Keratinocyte (primary cell): ENCODE measurements at regions not wholly inside any gene's neighbourhood (a gene's known extent, or its start where the extent isn't known, plus 50 kb on each side); places are given as distances from the start of the nearest gene placed in this dataset.
"Not testable (repeated sequence)": the region's sequence is repeated elsewhere in the genome, so short reads cannot be mapped to it uniquely, and the experiment has no call there.

Source experiments
- DNase-seq: peaks from one replicate; pipeline ENCODE4 v3.0.0-alpha.2; 2011; ENCODE audit warnings: low read depth, missing footprints, low spot score
- FAIRE-seq: peaks from 2 replicates; lab custom pipeline; 2011; peaks lifted over from hg19 to GRCh38; lab: Jason Lieb, UNC
- H2AFZ ChIP-seq: 2 replicates; pipeline ENCODE4 v1.6.0; 2012; ENCODE audit warnings: low read length, control low read depth, inconsistent platforms; ENCODE audit not compliant: control insufficient read depth
- H3K27ac ChIP-seq: 2 replicates; pipeline ENCODE4 v1.5.1; 2011; ENCODE audit warnings: low read length; ENCODE audit not compliant: control insufficient read depth, insufficient read depth
- H3K27me3 ChIP-seq: 3 replicates; pipeline ENCODE4 v1.6.0; 2011; ENCODE audit warnings: low read length; ENCODE audit not compliant: control insufficient read depth, insufficient read depth; ENCODE audit errors: extremely low read depth
- H3K36me3 ChIP-seq, 2 experiments: 2 replicates in 1 of 2; 3 replicates in 1 of 2; pipeline ENCODE4 v1.5.1; 2011; ENCODE audit warnings: low read length in 2 of 2, mild to moderate bottlenecking in 1 of 2; ENCODE audit not compliant: control insufficient read depth in 2 of 2, insufficient read depth in 2 of 2; ENCODE audit errors: extremely low read depth in 1 of 2
- H3K4me1 ChIP-seq: 3 replicates; pipeline ENCODE4 v1.5.1; 2011; ENCODE audit warnings: low read length; ENCODE audit not compliant: control insufficient read depth, insufficient read depth; ENCODE audit errors: extremely low read depth
- H3K4me2 ChIP-seq: 3 replicates; pipeline ENCODE4 v1.6.0; 2011; ENCODE audit warnings: low read depth, low read length; ENCODE audit not compliant: control insufficient read depth, insufficient read depth; ENCODE audit errors: extremely low read depth
- H3K4me3 ChIP-seq, 3 experiments: fragments of 200-600 bp in 1 of 3; sonication (generic) in 1 of 3; 2 replicates in 2 of 3; 3 replicates in 1 of 3; pipeline ENCODE4 v1.5.1; 2011 to 2016; ENCODE audit warnings: low read length in 3 of 3, mild to moderate bottlenecking in 3 of 3, control low read depth in 2 of 3, inconsistent platforms in 1 of 3, low read depth in 1 of 3, mixed read lengths in 1 of 3, mixed run types in 1 of 3, moderate library complexity in 1 of 3; ENCODE audit not compliant: control insufficient read depth in 2 of 3, insufficient read depth in 2 of 3; ENCODE audit errors: extremely low read depth in 1 of 3
- H3K79me2 ChIP-seq: 2 replicates; pipeline ENCODE4 v1.6.0; 2012; ENCODE audit warnings: low read length; ENCODE audit not compliant: control insufficient read depth, insufficient read depth
- H3K9ac ChIP-seq: 3 replicates; pipeline ENCODE4 v1.6.0; 2011; ENCODE audit warnings: low read length; ENCODE audit not compliant: control insufficient read depth, insufficient read depth; ENCODE audit errors: extremely low read depth
- H3K9me1 ChIP-seq: 3 replicates; pipeline ENCODE4 v1.6.0; 2011; ENCODE audit warnings: low read length; ENCODE audit not compliant: control insufficient read depth, insufficient read depth; ENCODE audit errors: extremely low read depth
- H3K9me3 ChIP-seq: 2 replicates; pipeline ENCODE4 v1.5.1; 2012; ENCODE audit warnings: low read depth, low read length; ENCODE audit not compliant: control insufficient read depth
- H4K20me1 ChIP-seq: 3 replicates; pipeline ENCODE4 v1.6.0; 2011; ENCODE audit warnings: low read length; ENCODE audit not compliant: control insufficient read depth, insufficient read depth; ENCODE audit errors: extremely low read depth
- dilution Hi-C: fragments of 300-500 bp; cut with MboI; formaldehyde crosslinking; loops from one replicate; pipeline ENCODE4 v1.7.0; 2020; ENCODE audit warnings: low sequenced_read_pairs; ENCODE audit not compliant: extremely low pct_ligation_motif_present

GRCh38 chr17:16836315-16836915, 135.5 kb downstream of the TNFRSF13B start:
- H3K79me2 ChIP-seq, H3K9me3 ChIP-seq, H3K4me1 ChIP-seq, DNase-seq, dilution Hi-C loops, H2AFZ ChIP-seq, H3K4me3 ChIP-seq, H3K9ac ChIP-seq, H4K20me1 ChIP-seq, FAIRE-seq, H3K36me3 ChIP-seq, H3K4me2 ChIP-seq, H3K27me3 ChIP-seq, H3K27ac ChIP-seq, H3K9me1 ChIP-seq: not testable (repeated sequence)

GRCh38 chr17:16833517-16833916, 138.4 kb downstream of the TNFRSF13B start:
- H4K20me1 ChIP-seq, H3K4me3 ChIP-seq, H3K27me3 ChIP-seq, H3K9me1 ChIP-seq, dilution Hi-C loops, H3K4me1 ChIP-seq, FAIRE-seq, H2AFZ ChIP-seq, H3K9ac ChIP-seq, H3K4me2 ChIP-seq, H3K9me3 ChIP-seq, H3K27ac ChIP-seq, DNase-seq, H3K36me3 ChIP-seq, H3K79me2 ChIP-seq: not testable (repeated sequence)

GRCh38 chr17:16832853-16833252, 139.1 kb downstream of the TNFRSF13B start:
- FAIRE-seq, H3K9me1 ChIP-seq, H2AFZ ChIP-seq, H3K79me2 ChIP-seq, H3K27ac ChIP-seq, H3K9ac ChIP-seq, H3K4me1 ChIP-seq, DNase-seq, H4K20me1 ChIP-seq, H3K4me2 ChIP-seq, H3K9me3 ChIP-seq, H3K27me3 ChIP-seq, H3K36me3 ChIP-seq, H3K4me3 ChIP-seq, dilution Hi-C loops: not testable (repeated sequence)

GRCh38 chr17:16832206-16832605, 139.7 kb downstream of the TNFRSF13B start:
- FAIRE-seq, H3K36me3 ChIP-seq, dilution Hi-C loops, H3K4me2 ChIP-seq, DNase-seq, H3K4me1 ChIP-seq, H3K9me3 ChIP-seq, H3K9me1 ChIP-seq, H3K27me3 ChIP-seq, H2AFZ ChIP-seq, H3K79me2 ChIP-seq, H3K27ac ChIP-seq, H3K4me3 ChIP-seq, H4K20me1 ChIP-seq, H3K9ac ChIP-seq: not testable (repeated sequence)

GRCh38 chr17:16830770-16831169, 140.7 kb downstream of the CCDC144A start:
- H3K4me1 ChIP-seq, H4K20me1 ChIP-seq, dilution Hi-C loops, H3K79me2 ChIP-seq, H3K27me3 ChIP-seq, FAIRE-seq, H3K9ac ChIP-seq, H3K4me3 ChIP-seq, H3K27ac ChIP-seq, H3K9me1 ChIP-seq, H3K9me3 ChIP-seq, H2AFZ ChIP-seq, H3K36me3 ChIP-seq, DNase-seq, H3K4me2 ChIP-seq: not testable (repeated sequence)
